H1 (cell line): ENCODE measurements at regions not wholly inside any gene's neighbourhood (a gene's known extent, or its start where the extent isn't known, plus 50 kb on each side); places are given as distances from the start of the nearest gene placed in this dataset.

ENCODE experiments used
- CTCF ChIA-PET: fragments of 300-600 bp; sonication (Branson Sonifier 250); formaldehyde crosslinking; loops from one replicate; lab custom pipeline; 2021; ENCODE audit not compliant: partially characterized antibody; lab: Charles Lee
- POLR2A ChIA-PET: fragments of 300-600 bp; sonication (Branson Sonifier 250); formaldehyde crosslinking; loops from one replicate; lab custom pipeline; 2021; ENCODE audit warnings: inconsistent platforms; ENCODE audit not compliant: partially characterized antibody; lab: Charles Lee
- DNase-seq, 2 experiments: peaks; one replicate each; pipeline versions ENCODE4 v3.0.0 to v3.0.0-alpha.2; 2010 to 2022; ENCODE audit warnings: low spot score in 2 of 2, low read depth in 1 of 2, mixed read lengths in 1 of 2
- FAIRE-seq: peaks from 2 replicates; lab custom pipeline; 2011; peaks lifted over from hg19 to GRCh38; lab: Jason Lieb, UNC
- H2AFZ ChIP-seq: 2 replicates; pipeline ENCODE4 v1.8.1; 2012; ENCODE audit warnings: low read length, inconsistent platforms
- H2AK5ac ChIP-seq: 2 replicates; pipeline ENCODE4 v1.6.1; 2013; ENCODE audit warnings: low read depth, low read length
- H2BK120ac ChIP-seq: replicated peaks from 2 replicates; pipeline ENCODE3; 2013; ENCODE audit warnings: low read depth, low read length, inconsistent platforms
- H2BK12ac ChIP-seq: 2 replicates; pipeline ENCODE4 v1.6.1; 2013; ENCODE audit warnings: low read depth, low read length
- H2BK15ac ChIP-seq: 2 replicates; pipeline ENCODE4 v1.6.1; 2013; ENCODE audit warnings: low read length
- H2BK20ac ChIP-seq: 2 replicates; pipeline ENCODE4 v1.6.1; 2013; ENCODE audit warnings: low read length
- H2BK5ac ChIP-seq: 2 replicates; pipeline ENCODE4 v1.6.1; 2013; ENCODE audit warnings: low read depth, low read length
- H3K14ac ChIP-seq: 2 replicates; pipeline ENCODE4 v1.6.1; 2013; ENCODE audit warnings: inconsistent platforms; ENCODE audit not compliant: insufficient read length
- H3K18ac ChIP-seq: 2 replicates; pipeline ENCODE4 v1.6.1; 2013; ENCODE audit warnings: low read length; ENCODE audit errors: extremely low read depth
- H3K23ac ChIP-seq: 2 replicates; pipeline ENCODE4 v1.6.1; 2013; ENCODE audit warnings: inconsistent platforms; ENCODE audit not compliant: insufficient read length
- H3K23me2 ChIP-seq: 2 replicates; pipeline ENCODE4 v1.6.1; 2013; ENCODE audit warnings: low read depth, low read length
- H3K27ac ChIP-seq: 2 replicates; pipeline ENCODE4 v1.6.1; 2011; ENCODE audit warnings: low read depth, low read length, inconsistent platforms
- H3K27me3 ChIP-seq, 4 experiments: replicated peaks in 1 of 4; 1 replicate in 1 of 4; 2 replicates in 3 of 4; pipeline versions ENCODE4 v1.6.1 to v1.8.1; 2011 to 2013; ENCODE audit warnings: low read length in 3 of 4, mild to moderate bottlenecking in 3 of 4, inconsistent platforms in 2 of 4, mixed read lengths in 2 of 4, moderate library complexity in 1 of 4; ENCODE audit not compliant: control insufficient read depth in 3 of 4, insufficient read depth in 3 of 4; ENCODE audit errors: extremely low read depth in 1 of 4
- H3K36me3 ChIP-seq, 4 experiments: 2 replicates each; pipeline versions ENCODE4 v1.6.1 to v1.8.1; 2011 to 2013; ENCODE audit warnings: mild to moderate bottlenecking in 4 of 4, low read length in 3 of 4, moderate library complexity in 2 of 4, control low read depth in 1 of 4, inconsistent platforms in 1 of 4; ENCODE audit not compliant: insufficient read depth in 4 of 4, control insufficient read depth in 2 of 4
- H3K4ac ChIP-seq: replicated peaks from 2 replicates; pipeline ENCODE3; 2013; ENCODE audit warnings: low read length, low read depth, mixed read lengths, inconsistent platforms; ENCODE audit not compliant: insufficient read length
- H3K4me1 ChIP-seq, 4 experiments: replicated peaks in 1 of 4; 1 replicate in 1 of 4; 2 replicates in 3 of 4; pipeline versions ENCODE4 v1.6.1 to v1.8.1; 2011 to 2013; ENCODE audit warnings: low read length in 3 of 4, inconsistent platforms in 2 of 4, mixed read lengths in 1 of 4; ENCODE audit not compliant: insufficient read depth in 4 of 4, control insufficient read depth in 3 of 4
- H3K4me2 ChIP-seq, 2 experiments: 2 replicates each; pipeline versions ENCODE4 v1.6.1 to v1.8.1; 2011 to 2013; ENCODE audit warnings: low read depth in 2 of 2, low read length in 2 of 2, control low read depth in 1 of 2, inconsistent platforms in 1 of 2, mild to moderate bottlenecking in 1 of 2; ENCODE audit not compliant: insufficient read depth in 1 of 2
- H3K4me3 ChIP-seq, 4 experiments: fragments of 200-600, 300-600 bp in 1 of 4; sonication (generic), shearing (Covaris generic), sonication (Bioruptor Twin) in 1 of 4; 2 replicates each; pipeline versions ENCODE4 v1.5.1 to v1.8.1; 2011 to 2016; ENCODE audit warnings: low read length in 4 of 4, low read depth in 3 of 4, control low read depth in 2 of 4, inconsistent platforms in 2 of 4, mild to moderate bottlenecking in 2 of 4, mixed read lengths in 1 of 4, moderate library complexity in 1 of 4; ENCODE audit not compliant: insufficient read depth in 2 of 4; ENCODE audit errors: extremely low read depth in 1 of 4
- H3K56ac ChIP-seq: replicated peaks from 2 replicates; pipeline ENCODE3; 2013; ENCODE audit warnings: low read depth, mild to moderate bottlenecking, mixed read lengths, low read length, inconsistent platforms; ENCODE audit not compliant: insufficient read length
- H3K79me1 ChIP-seq: 2 replicates; pipeline ENCODE4 v1.6.1; 2013; ENCODE audit warnings: low read depth, low read length, control low read depth
- H3K79me2 ChIP-seq, 2 experiments: 2 replicates each; pipeline versions ENCODE4 v1.6.1 to v1.8.1; 2012 to 2013; ENCODE audit warnings: low read length in 2 of 2, mild to moderate bottlenecking in 2 of 2, inconsistent platforms in 1 of 2; ENCODE audit not compliant: insufficient read depth in 2 of 2, control insufficient read depth in 1 of 2
- H3K9ac ChIP-seq, 4 experiments: replicated peaks in 1 of 4; 1 replicate in 1 of 4; 2 replicates in 3 of 4; pipeline versions ENCODE4 v1.6.1 to v1.8.1; 2011 to 2013; ENCODE audit warnings: low read depth in 3 of 4, low read length in 3 of 4, control low read depth in 2 of 4, mild to moderate bottlenecking in 2 of 4, moderate library complexity in 2 of 4, inconsistent platforms in 1 of 4; ENCODE audit errors: extremely low read depth in 1 of 4
- H3K9me3 ChIP-seq, 2 experiments: 2 replicates each; pipeline versions ENCODE4 v1.6.1 to v1.8.1; 2012 to 2013; ENCODE audit warnings: mild to moderate bottlenecking in 2 of 2, moderate library complexity in 2 of 2, control low read depth in 1 of 2, inconsistent platforms in 1 of 2, low read depth in 1 of 2, low read length in 1 of 2, mixed read lengths in 1 of 2; ENCODE audit not compliant: insufficient read depth in 2 of 2
- H4K20me1 ChIP-seq, 2 experiments: replicated peaks in 1 of 2; 2 replicates each; pipeline versions ENCODE3 to v1.8.1; 2011 to 2013; ENCODE audit warnings: inconsistent platforms in 2 of 2, low read length in 2 of 2, mild to moderate bottlenecking in 1 of 2; ENCODE audit not compliant: insufficient read depth in 2 of 2, control insufficient read depth in 1 of 2
- H4K5ac ChIP-seq: 2 replicates; pipeline ENCODE4 v1.6.1; 2013; ENCODE audit warnings: low read length, low read depth, mixed read lengths, inconsistent platforms; ENCODE audit not compliant: insufficient read length
- H4K8ac ChIP-seq: 2 replicates; pipeline ENCODE4 v1.8.0; 2013; ENCODE audit warnings: mild to moderate bottlenecking, moderate library complexity, low read length, inconsistent platforms; ENCODE audit not compliant: insufficient read depth; ENCODE audit errors: extremely low read depth
- H4K91ac ChIP-seq: replicated peaks from 2 replicates; pipeline ENCODE3; 2013; ENCODE audit warnings: low read length, mixed read lengths, inconsistent platforms; ENCODE audit not compliant: insufficient read length
- ATF3 ChIP-seq: IDR thresholded peaks from 2 replicates; pipeline ENCODE4 v1.6.1; 2011; ENCODE audit warnings: low read depth, mild to moderate bottlenecking, low read length; ENCODE audit not compliant: insufficient read depth
- BACH1 ChIP-seq: IDR thresholded peaks from 2 replicates; pipeline ENCODE4 v1.6.1; 2012; ENCODE audit warnings: low read length, improper control_type of control experiment
- BRCA1 ChIP-seq: IDR thresholded peaks from 2 replicates; pipeline ENCODE4 v1.6.1; 2012; ENCODE audit warnings: low read depth, low read length, improper control_type of control experiment
- CTCF ChIP-seq, 3 experiments: IDR thresholded peaks; 1 replicate in 2 of 3; 2 replicates in 1 of 3; pipeline versions ENCODE4 v1.5.1 to v1.6.1; 2011; ENCODE audit warnings: low read length in 3 of 3, mild to moderate bottlenecking in 3 of 3, inconsistent platforms in 2 of 3, low read depth in 1 of 3, moderate library complexity in 1 of 3; ENCODE audit not compliant: insufficient read depth in 1 of 3; ENCODE audit errors: control extremely low read depth in 1 of 3
- EZH2 ChIP-seq: fragments of 200-600 bp; sonication (generic); IDR thresholded peaks from 2 replicates; pipeline ENCODE4 v1.7.1; 2012; ENCODE audit warnings: low read depth, mild to moderate bottlenecking, moderate library complexity, low read length, inconsistent platforms; ENCODE audit not compliant: severe bottlenecking
- HDAC2 ChIP-seq, 2 experiments: fragments of 300-600 bp in 1 of 2; sonication (generic) in 1 of 2; IDR thresholded peaks; 2 replicates each; pipeline ENCODE4 v1.6.1; 2011 to 2012; ENCODE audit warnings: low read depth in 2 of 2, low read length in 2 of 2, mild to moderate bottlenecking in 2 of 2, moderate library complexity in 2 of 2, borderline replicate concordance in 1 of 2, inconsistent platforms in 1 of 2
- SP1 ChIP-seq: IDR thresholded peaks from 2 replicates; pipeline ENCODE4 v1.6.1; 2011; ENCODE audit warnings: low read depth, low read length
- TEAD4 ChIP-seq: IDR thresholded peaks from 2 replicates; pipeline ENCODE4 v1.6.1; 2012; ENCODE audit warnings: low read depth, low read length, inconsistent platforms, mixed read lengths
- ZNF274 ChIP-seq: IDR thresholded peaks from 2 replicates; pipeline ENCODE4 v1.7.0; 2012; ENCODE audit warnings: low read length, borderline replicate concordance; ENCODE audit errors: extremely low read depth
- TF ChIP-seq, protein P1 (sequence below): IDR thresholded peaks from 2 replicates; pipeline ENCODE4 v1.6.1; 2012; ENCODE audit warnings: inconsistent platforms

DNA sequence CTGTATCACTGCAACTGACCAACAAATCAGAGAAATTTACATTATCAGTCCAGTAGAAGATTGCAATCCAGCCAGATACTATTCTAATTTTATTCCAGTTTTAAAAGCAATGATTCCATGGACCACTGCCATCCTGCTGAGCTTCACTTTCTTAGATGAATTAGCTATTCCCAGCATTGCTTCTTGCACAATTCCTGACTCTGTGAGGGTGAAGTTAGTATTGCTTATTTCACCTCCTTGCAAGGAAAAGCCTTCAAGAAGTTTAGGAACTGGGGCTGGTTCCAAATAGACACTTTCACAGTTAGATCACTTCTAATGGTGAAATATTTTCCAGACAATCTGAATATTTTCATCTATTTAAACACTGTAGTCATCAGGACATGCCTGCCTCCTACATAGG lies 338.6 kb upstream of the TNC start:
- Histone ChIP-seq H3K9ac (no peak overlapping the region), H2BK12ac (no peak overlapping the region), H3K27me3 (no peaks in the 10 kb centered on the region), H3K79me2 (no peaks in the 10 kb centered on the region), H3K4ac (no peak overlapping the region), H3K27ac (no peak overlapping the region), H2BK20ac (no peak overlapping the region), H4K91ac (no peak overlapping the region), H3K23me2 (no peaks in the 10 kb centered on the region), H2AFZ (no peak overlapping the region), H3K4me2 (no peak overlapping the region), H3K4me3 (no peak overlapping the region), H3K79me1 (no peaks in the 10 kb centered on the region), H4K5ac (no peak overlapping the region), H3K4me1 (peaks cover 0 to 5% (median 0%) of the 10 kb centered on the region in 4 experiments; a peak in 2 of 7 replicates), H3K14ac (no peak overlapping the region), H2BK120ac (no peak overlapping the region), H4K8ac (no peak overlapping the region), H2AK5ac (no peak overlapping the region), H4K20me1 (no peaks in the 10 kb centered on the region), H3K36me3 (no peaks in the 10 kb centered on the region), H2BK15ac (no peak overlapping the region), H3K23ac (no peak overlapping the region), H3K56ac (no peak overlapping the region), H3K18ac (no peak overlapping the region), H2BK5ac (no peak overlapping the region), H3K9me3 (no peaks in the 10 kb centered on the region)
- FAIRE-seq (no peak), DNase-seq (no peak)
- ChIA-PET CTCF (no interaction called here), POLR2A (no interaction called here)
- TF ChIP-seq BRCA1 (no peak), TEAD4 (no peak), ATF3 (no peak), HDAC2 (IDR thresholded peaks at IDR 0.05; ENCODE audit: borderline replicate concordance in 1 of 2, low read depth in 2 of 2, low read length in 2 of 2) (no peak), CTCF (IDR thresholded peaks at IDR 0.05; ENCODE audit: control extremely low read depth in 1 of 3, insufficient read depth in 1 of 3, low read depth in 1 of 3, low read length in 3 of 3) (no peak), ZNF274 (no peak), EZH2 (no peak), SP1 (no peak), BACH1 (no peak)
- TF ChIP-seq, protein P1, sequence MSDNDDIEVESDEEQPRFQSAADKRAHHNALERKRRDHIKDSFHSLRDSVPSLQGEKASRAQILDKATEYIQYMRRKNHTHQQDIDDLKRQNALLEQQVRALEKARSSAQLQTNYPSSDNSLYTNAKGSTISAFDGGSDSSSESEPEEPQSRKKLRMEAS, result no peak
